HCT116 (cell line): ENCODE measurements at regions not wholly inside any gene's neighbourhood (a gene's known extent, or its start where the extent isn't known, plus 50 kb on each side); places are given as distances from the start of the nearest gene placed in this dataset.

Experiments
- ATAC-seq: fragments of 200-7000 bp; cut with Tn5 transposase; 2 replicates; pipeline ENCODE4 v1.9.1; 2020; ENCODE audit warnings: mild to moderate bottlenecking, moderate library complexity
- BruUV-seq: library from RNA; stranded (reverse); fragments of 400-500 nt; replicated peaks from 2 replicates; lab custom pipeline; 2021; lab: Mats Ljungman, UMichigan
- CTCF ChIA-PET: fragments of 300-600 bp; sonication (Branson Sonifier 250); formaldehyde crosslinking; loops from one replicate; lab custom pipeline; 2021; ENCODE audit warnings: antibody characterized with exemption; lab: Charles Lee
- POLR2A ChIA-PET: fragments of 300-600, 350-600 bp; sonication (Branson Sonifier 250); formaldehyde crosslinking; loops from one replicate; lab custom pipeline; 2021; ENCODE audit warnings: antibody characterized with exemption; lab: Charles Lee
- RAD21 ChIA-PET, 2 experiments: fragments of 300-600 bp; sonication (Branson Sonifier 250); formaldehyde crosslinking; loops; one replicate each; lab custom pipeline; 2023; ENCODE audit warnings: low total read pairs in 2 of 2; ENCODE audit not compliant: uncharacterized antibody in 2 of 2, unreplicated experiment in 2 of 2, low non-redundant PET in 1 of 2; lab: Charles Lee
- DNase-seq: peaks from one replicate; pipeline ENCODE4 v3.0.0-alpha.2; 2010; ENCODE audit warnings: low read depth, low spot score
- H2AFZ ChIP-seq: fragments of 200-600 bp; shearing (Covaris generic), sonication (generic); 2 replicates; pipeline ENCODE4 v1.6.1; 2017; ENCODE audit warnings: low read depth, mixed run types, mixed read lengths, antibody characterized with exemption, low read length; ENCODE audit not compliant: poor library complexity, severe bottlenecking
- H3K27ac ChIP-seq: 2 replicates; pipeline ENCODE4 v1.5.1; 2012; ENCODE audit warnings: low read depth, low read length
- H3K27me3 ChIP-seq: fragments of 200-600 bp; sonication (generic); 2 replicates; pipeline ENCODE4 v1.6.1; 2016; ENCODE audit warnings: mixed run types, low read length, mixed read lengths; ENCODE audit not compliant: insufficient read depth
- H3K36me3 ChIP-seq, 2 experiments: fragments of 200-500 bp in 1 of 2; fragments of 200-600 bp in 1 of 2; sonication (Bioruptor generic) in 1 of 2; sonication (generic) in 1 of 2; 2 replicates each; pipeline versions ENCODE4 v1.5.1 to v1.6.1; 2014 to 2016; ENCODE audit warnings: low read length in 2 of 2, inconsistent platforms in 1 of 2, mixed read lengths in 1 of 2, mixed run types in 1 of 2; ENCODE audit not compliant: insufficient read depth in 2 of 2, control insufficient read depth in 1 of 2
- H3K4me1 ChIP-seq, 2 experiments: fragments of 200-600 bp in 1 of 2; sonication (generic) in 1 of 2; 2 replicates each; pipeline versions ENCODE4 v1.5.1 to v1.6.1; 2012 to 2017; ENCODE audit warnings: low read length in 2 of 2, inconsistent platforms in 1 of 2, mild to moderate bottlenecking in 1 of 2, mixed read lengths in 1 of 2, mixed run types in 1 of 2, moderate library complexity in 1 of 2; ENCODE audit not compliant: insufficient read depth in 2 of 2, control insufficient read depth in 1 of 2
- H3K4me2 ChIP-seq: fragments of 200-600 bp; sonication (generic); 2 replicates; pipeline ENCODE4 v1.6.1; 2017; ENCODE audit warnings: mixed run types, low read length, mixed read lengths
- H3K4me3 ChIP-seq, 2 experiments: fragments of 200-600 bp in 1 of 2; sonication (generic) in 1 of 2; replicated peaks in 1 of 2; 2 replicates each; pipeline ENCODE4 v1.5.1; 2011 to 2016; ENCODE audit warnings: low read length in 2 of 2, control low read depth in 1 of 2, low read depth in 1 of 2, mild to moderate bottlenecking in 1 of 2, mixed read lengths in 1 of 2, mixed run types in 1 of 2
- H3K79me2 ChIP-seq: fragments of 200-600 bp; sonication (generic); 2 replicates; pipeline ENCODE4 v1.6.1; 2017; ENCODE audit warnings: mild to moderate bottlenecking, mixed run types, low read length, moderate library complexity, mixed read lengths; ENCODE audit not compliant: insufficient read depth
- H3K9ac ChIP-seq: fragments of 200-600 bp; sonication (generic); 2 replicates; pipeline ENCODE4 v1.6.1; 2016; ENCODE audit warnings: low read length, mixed read lengths
- H3K9me2 ChIP-seq: fragments of 200-600 bp; sonication (generic), shearing (Covaris generic); 2 replicates; pipeline ENCODE4 v1.6.1; 2017; ENCODE audit warnings: mixed run types, mild to moderate bottlenecking, moderate library complexity; ENCODE audit not compliant: insufficient read depth
- H3K9me3 ChIP-seq, 2 experiments: fragments of 200-500 bp in 1 of 2; fragments of 200-600 bp in 1 of 2; sonication (Bioruptor generic) in 1 of 2; sonication (generic) in 1 of 2; 2 replicates each; pipeline ENCODE4 v1.6.1; 2014 to 2017; ENCODE audit warnings: low read length in 2 of 2, mixed read lengths in 2 of 2, inconsistent platforms in 1 of 2, low read depth in 1 of 2, mild to moderate bottlenecking in 1 of 2, mixed run types in 1 of 2, moderate library complexity in 1 of 2; ENCODE audit not compliant: control insufficient read depth in 1 of 2, insufficient read depth in 1 of 2
- H4K20me1 ChIP-seq: fragments of 200-600 bp; sonication (generic), shearing (Covaris generic); 2 replicates; pipeline ENCODE4 v1.6.1; 2017; ENCODE audit warnings: mixed run types, mild to moderate bottlenecking, moderate library complexity; ENCODE audit not compliant: insufficient read depth
- CBX3 ChIP-seq: IDR thresholded peaks from 2 replicates; pipeline ENCODE4 v1.6.1; 2012; ENCODE audit warnings: low read depth
- CEBPB ChIP-seq: IDR thresholded peaks from 2 replicates; pipeline ENCODE4 v1.6.1; 2012; ENCODE audit warnings: low read depth
- ELF1 ChIP-seq: IDR thresholded peaks from 2 replicates; pipeline ENCODE4 v1.6.1; 2012; ENCODE audit warnings: low read depth, borderline replicate concordance
- FOSL1 ChIP-seq: IDR thresholded peaks from 2 replicates; pipeline ENCODE4 v1.6.1; 2012; ENCODE audit warnings: low read depth
- JUND ChIP-seq: IDR thresholded peaks from 2 replicates; pipeline ENCODE4 v1.6.1; 2012
- POLR2A ChIP-seq: IDR thresholded peaks from 2 replicates; pipeline ENCODE4 v1.7.0; 2011; ENCODE audit warnings: borderline replicate concordance; ENCODE audit not compliant: insufficient read depth, insufficient read length; ENCODE audit errors: extremely low read depth
- POLR2AphosphoS5 ChIP-seq: IDR thresholded peaks from 2 replicates; pipeline ENCODE4 v1.6.1; 2011; ENCODE audit warnings: mild to moderate bottlenecking, low read depth, low read length, moderate library complexity
- RAD21 ChIP-seq: IDR thresholded peaks from 2 replicates; pipeline ENCODE4 v1.6.1; 2012; ENCODE audit warnings: low read depth, mild to moderate bottlenecking
- SIN3A ChIP-seq: IDR thresholded peaks from 2 replicates; pipeline ENCODE4 v1.6.1; 2012; ENCODE audit warnings: low read depth
- SP1 ChIP-seq: IDR thresholded peaks from 2 replicates; pipeline ENCODE4 v1.6.1; 2012; ENCODE audit warnings: low read depth
- TCF7L2 ChIP-seq: IDR thresholded peaks from 2 replicates; pipeline ENCODE4 v1.7.0; 2011; ENCODE audit warnings: borderline replicate concordance, inconsistent platforms; ENCODE audit not compliant: insufficient read depth, insufficient read length; ENCODE audit errors: extremely low read depth
- ZNF274 ChIP-seq: fragments of 200-500 bp; sonication (Bioruptor generic); IDR thresholded peaks from 2 replicates; pipeline ENCODE4 v1.6.1; 2014; ENCODE audit warnings: mild to moderate bottlenecking, low read depth, low read length, inconsistent platforms
- intact Hi-C: fragments of 100-400 bp; cut with micrococcal nuclease; formaldehyde crosslinking; loops from 2 replicates; pipeline ENCODE4 v1.10.0; 2022
- TF ChIP-seq, protein P1 (sequence below): IDR thresholded peaks from 2 replicates; pipeline ENCODE4 v1.6.1; 2011; ENCODE audit warnings: mild to moderate bottlenecking, low read length, moderate library complexity; ENCODE audit not compliant: insufficient replicate concordance; ENCODE audit errors: extremely low read depth
- TF ChIP-seq, protein P2 (sequence below): IDR thresholded peaks from 2 replicates; pipeline ENCODE4 v1.6.1; 2012

DNA sequence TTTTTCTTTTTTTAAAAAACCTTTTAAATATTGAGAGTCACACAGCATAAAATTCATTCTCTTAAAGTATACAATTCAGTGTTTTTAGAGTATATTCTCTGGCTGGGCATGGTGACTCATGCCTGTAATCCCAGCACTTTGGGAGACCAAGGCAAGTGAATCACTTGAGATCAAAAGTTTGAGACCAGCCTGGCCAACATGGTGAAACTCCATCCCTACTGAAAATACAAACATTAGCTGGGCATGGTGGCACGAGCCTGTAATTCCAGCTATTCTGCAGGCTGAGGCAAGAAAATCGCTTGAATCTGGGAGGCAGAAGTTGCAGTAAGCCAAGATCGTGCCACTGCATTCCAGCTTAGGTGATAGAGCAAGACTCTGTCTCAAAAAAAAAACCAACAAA, 68.4 kb upstream of the BCAT1 start:
- H4K20me1 ChIP-seq: no peaks in the 10 kb centered on the region
- TF ChIP-seq SIN3A: no peak
- TF ChIP-seq CBX3: no peak
- TF ChIP-seq POLR2AphosphoS5: no peak
- TF ChIP-seq, protein P1, sequence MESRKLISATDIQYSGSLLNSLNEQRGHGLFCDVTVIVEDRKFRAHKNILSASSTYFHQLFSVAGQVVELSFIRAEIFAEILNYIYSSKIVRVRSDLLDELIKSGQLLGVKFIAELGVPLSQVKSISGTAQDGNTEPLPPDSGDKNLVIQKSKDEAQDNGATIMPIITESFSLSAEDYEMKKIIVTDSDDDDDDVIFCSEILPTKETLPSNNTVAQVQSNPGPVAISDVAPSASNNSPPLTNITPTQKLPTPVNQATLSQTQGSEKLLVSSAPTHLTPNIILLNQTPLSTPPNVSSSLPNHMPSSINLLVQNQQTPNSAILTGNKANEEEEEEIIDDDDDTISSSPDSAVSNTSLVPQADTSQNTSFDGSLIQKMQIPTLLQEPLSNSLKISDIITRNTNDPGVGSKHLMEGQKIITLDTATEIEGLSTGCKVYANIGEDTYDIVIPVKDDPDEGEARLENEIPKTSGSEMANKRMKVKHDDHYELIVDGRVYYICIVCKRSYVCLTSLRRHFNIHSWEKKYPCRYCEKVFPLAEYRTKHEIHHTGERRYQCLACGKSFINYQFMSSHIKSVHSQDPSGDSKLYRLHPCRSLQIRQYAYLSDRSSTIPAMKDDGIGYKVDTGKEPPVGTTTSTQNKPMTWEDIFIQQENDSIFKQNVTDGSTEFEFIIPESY: no peak
- TF ChIP-seq ELF1: no peak
- no peak for TF ChIP-seq SP1
- TF ChIP-seq, all 23 proteins: peak for 0
- no peak overlapping the region for H3K27ac ChIP-seq
- no peaks in the 10 kb centered on the region for H3K36me3 ChIP-seq
- no peaks in the 10 kb centered on the region for H3K9me3 ChIP-seq
- no peaks in the 10 kb centered on the region for H3K9me2 ChIP-seq
- no peak overlapping the region for H3K4me2 ChIP-seq
- no peaks in the 10 kb centered on the region for H3K79me2 ChIP-seq
- DNase-seq (no peak), ATAC-seq (no peak)
- ChIA-PET RAD21 (no interaction called here), CTCF (no interaction called here), POLR2A (no interaction called here)
- H3K27me3 ChIP-seq: 0 out of 2 replicates have a peak, but pooled peaks cover 3% of the 10 kb centered on the region
- no peak overlapping the region for H3K9ac ChIP-seq
- H3K4me3 ChIP-seq: no peak overlapping the region
- H2AFZ ChIP-seq: no peak overlapping the region
- no peaks in the 10 kb centered on the region; a peak in 1 of 4 replicates for H3K4me1 ChIP-seq
- no TSS peak for BruUV-seq
- intact Hi-C loops: no loop called here

DNA sequence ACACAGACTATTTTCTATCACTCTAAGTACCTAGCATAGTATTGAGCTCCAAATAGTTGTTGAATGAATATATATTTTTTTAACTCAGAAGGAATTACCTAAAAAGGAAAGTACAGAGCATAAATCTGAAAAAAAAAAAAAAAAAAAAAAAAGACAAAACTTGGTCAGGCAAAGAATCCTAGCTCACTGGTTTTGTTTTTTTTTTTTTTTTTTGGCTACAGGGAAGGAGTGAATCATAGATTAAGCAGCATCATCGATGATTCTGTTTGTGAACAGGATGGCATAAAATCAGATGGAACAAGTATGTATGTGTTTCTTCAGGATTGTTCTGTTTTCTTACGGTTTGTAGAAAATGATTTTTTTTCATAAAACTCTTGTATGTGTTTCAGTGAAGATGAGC, 66.1 kb upstream of the BCAT1 start:
- ChIA-PET POLR2A (interaction anchor here (0.6 kb wide), 1 partner anchor 12 kb away, joined by 3 read pairs; no protein-coding TSS in a partner anchor), RAD21 (no interaction called here), CTCF (interaction anchor here (1.3 kb wide), 1 partner anchor 23 kb away, joined by 4 read pairs; no protein-coding TSS in a partner anchor)
- Histone ChIP-seq H3K36me3 (no peaks in the 10 kb centered on the region), H3K9ac (no peak overlapping the region), H3K4me2 (no peak overlapping the region), H2AFZ (no peak overlapping the region), H3K4me1 (no peaks in the 10 kb centered on the region; a peak in 1 of 4 replicates), H4K20me1 (no peaks in the 10 kb centered on the region), H3K27me3 (no peaks in the 10 kb centered on the region), H3K9me2 (no peaks in the 10 kb centered on the region), H3K79me2 (no peaks in the 10 kb centered on the region), H3K4me3 (no peak overlapping the region), H3K27ac (no peak overlapping the region), H3K9me3 (no peaks in the 10 kb centered on the region)
- BruUV-seq: no TSS peak
- no peak for ATAC-seq
- no peak for TF ChIP-seq ZNF274
- no peak for TF ChIP-seq POLR2A
- TF ChIP-seq CEBPB: no peak
- TF ChIP-seq SP1: no peak
- no peak for TF ChIP-seq RAD21
- no peak for TF ChIP-seq POLR2AphosphoS5
- TF ChIP-seq, protein P2, sequence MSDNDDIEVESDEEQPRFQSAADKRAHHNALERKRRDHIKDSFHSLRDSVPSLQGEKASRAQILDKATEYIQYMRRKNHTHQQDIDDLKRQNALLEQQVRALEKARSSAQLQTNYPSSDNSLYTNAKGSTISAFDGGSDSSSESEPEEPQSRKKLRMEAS: no peak
- TF ChIP-seq TCF7L2: no peak
- TF ChIP-seq FOSL1: no peak
- no peak for TF ChIP-seq JUND
- no peak for DNase-seq
- intact Hi-C loops: no loop called here
